Suprapubic skin (tissue), 4 donors: ENCODE measurements at regions not wholly inside any gene's neighbourhood (a gene's known extent, or its start where the extent isn't known, plus 50 kb on each side); places are given as distances from the start of the nearest gene placed in this dataset.

Source experiments
- EP300 ChIP-seq: sonication (generic); formaldehyde crosslinking; IDR thresholded peaks from one replicate; pipeline ENCODE4 v1.6.1; 2017; ENCODE audit warnings: antibody characterized with exemption
- POLR2A ChIP-seq, 2 donors: fragments of 450-650 bp; IDR thresholded peaks; one replicate each; pipeline ENCODE4 v1.6.1; 2017; ENCODE audit warnings: antibody characterized with exemption in 2 of 2, mild to moderate bottlenecking in 2 of 2, moderate library complexity in 2 of 2
- POLR2AphosphoS5 ChIP-seq, 3 donors: sonication (generic); formaldehyde crosslinking; IDR thresholded peaks; one replicate each; pipeline ENCODE4 v1.6.1; 2017; ENCODE audit warnings: antibody characterized with exemption in 3 of 3
- TF ChIP-seq, protein P1 (sequence below), 2 donors: fragments of 200-600 bp in 1 of 2; fragments of 450-650 bp in 1 of 2; sonication (generic) in 1 of 2; IDR thresholded peaks; one replicate each; pipeline ENCODE4 v1.5.1; 2016 to 2019; ENCODE audit warnings: antibody characterized with exemption in 2 of 2, mild to moderate bottlenecking in 1 of 2, moderate library complexity in 1 of 2

DNA sequence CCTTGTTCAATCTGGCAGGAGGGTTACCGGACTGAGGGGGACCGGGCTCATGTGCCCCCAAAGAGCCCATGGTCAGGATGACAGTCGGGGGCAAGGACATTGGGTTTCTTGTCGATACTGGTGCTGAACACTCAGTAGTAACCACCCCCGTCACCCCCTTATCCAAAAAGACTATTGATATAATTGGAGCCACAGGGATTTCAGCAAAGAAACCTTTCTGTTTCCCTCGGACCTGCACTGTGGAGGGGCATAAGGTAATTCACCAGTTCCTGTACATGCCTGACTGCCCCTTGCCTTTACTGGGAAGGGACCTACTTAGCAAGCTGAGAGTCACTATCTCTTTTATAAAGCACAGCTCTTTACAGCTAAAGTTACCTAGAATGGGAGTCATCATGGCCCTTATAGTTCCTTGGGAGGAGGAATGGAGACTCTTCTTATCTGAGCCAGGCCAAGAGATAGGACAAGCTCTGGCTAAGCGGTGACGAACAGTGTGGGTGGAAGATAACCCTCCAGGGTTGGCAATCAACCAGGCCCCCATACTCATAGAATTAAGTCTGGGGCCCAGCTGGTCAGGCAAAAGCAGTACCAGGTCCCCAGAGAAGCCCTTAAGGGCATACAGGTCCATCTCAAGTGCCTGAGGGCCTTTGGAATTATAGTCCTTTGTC, 603.7 kb downstream of the UQCRFS1 start:
- TF ChIP-seq, protein P1, sequence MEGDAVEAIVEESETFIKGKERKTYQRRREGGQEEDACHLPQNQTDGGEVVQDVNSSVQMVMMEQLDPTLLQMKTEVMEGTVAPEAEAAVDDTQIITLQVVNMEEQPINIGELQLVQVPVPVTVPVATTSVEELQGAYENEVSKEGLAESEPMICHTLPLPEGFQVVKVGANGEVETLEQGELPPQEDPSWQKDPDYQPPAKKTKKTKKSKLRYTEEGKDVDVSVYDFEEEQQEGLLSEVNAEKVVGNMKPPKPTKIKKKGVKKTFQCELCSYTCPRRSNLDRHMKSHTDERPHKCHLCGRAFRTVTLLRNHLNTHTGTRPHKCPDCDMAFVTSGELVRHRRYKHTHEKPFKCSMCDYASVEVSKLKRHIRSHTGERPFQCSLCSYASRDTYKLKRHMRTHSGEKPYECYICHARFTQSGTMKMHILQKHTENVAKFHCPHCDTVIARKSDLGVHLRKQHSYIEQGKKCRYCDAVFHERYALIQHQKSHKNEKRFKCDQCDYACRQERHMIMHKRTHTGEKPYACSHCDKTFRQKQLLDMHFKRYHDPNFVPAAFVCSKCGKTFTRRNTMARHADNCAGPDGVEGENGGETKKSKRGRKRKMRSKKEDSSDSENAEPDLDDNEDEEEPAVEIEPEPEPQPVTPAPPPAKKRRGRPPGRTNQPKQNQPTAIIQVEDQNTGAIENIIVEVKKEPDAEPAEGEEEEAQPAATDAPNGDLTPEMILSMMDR (IDR thresholded peaks at IDR 0.05), result no peak
- no peak for TF ChIP-seq POLR2AphosphoS5 (IDR thresholded peaks at IDR 0.05)
- no peak for TF ChIP-seq POLR2A (IDR thresholded peaks at IDR 0.05)
- no peak for TF ChIP-seq EP300
